GM12878 (cell line): ENCODE measurements at regions not wholly inside any gene's neighbourhood (a gene's known extent, or its start where the extent isn't known, plus 50 kb on each side); places are given as distances from the start of the nearest gene placed in this dataset.

Experiments used
- CREB1 ChIP-seq: IDR thresholded peaks from 2 replicates; pipeline ENCODE4 v1.6.1; 2012; ENCODE audit warnings: low read depth, mild to moderate bottlenecking, inconsistent platforms
- EP300 ChIP-seq, 2 experiments: fragments of 150-350 bp in 1 of 2; IDR thresholded peaks; 2 replicates each; pipeline ENCODE4 v1.6.1; 2011 to 2012; ENCODE audit warnings: low read depth in 2 of 2, low read length in 2 of 2, borderline replicate concordance in 1 of 2, improper control_type of control experiment in 1 of 2, inconsistent platforms in 1 of 2; ENCODE audit not compliant: control insufficient read depth in 1 of 2
- MXI1 ChIP-seq: fragments of 150-350 bp; IDR thresholded peaks from 2 replicates; pipeline ENCODE4 v1.6.1; 2011; ENCODE audit warnings: low read depth, mild to moderate bottlenecking, inconsistent platforms, low read length, improper control_type of control experiment
- POLR2A ChIP-seq: IDR thresholded peaks from 2 replicates; pipeline ENCODE4 v1.6.1; 2011; ENCODE audit warnings: low read depth, mild to moderate bottlenecking, low read length
- RELA ChIP-seq: fragments of 450-650 bp; IDR thresholded peaks from 2 replicates; pipeline ENCODE4 v1.8.0; 2014; ENCODE audit warnings: borderline replicate concordance; ENCODE audit not compliant: partially characterized antibody
- SUZ12 ChIP-seq: fragments of 200-600 bp; sonication (generic); IDR thresholded peaks from one replicate; pipeline ENCODE4 v1.6.1; 2018; ENCODE audit warnings: antibody characterized with exemption, mild to moderate bottlenecking; ENCODE audit not compliant: unreplicated experiment
- TBL1XR1 ChIP-seq: IDR thresholded peaks from 2 replicates; pipeline ENCODE4 v1.6.1; 2012; ENCODE audit warnings: low read depth, low read length, improper control_type of control experiment
- USF2 ChIP-seq: IDR thresholded peaks from 2 replicates; pipeline ENCODE4 v1.6.1; 2011; ENCODE audit warnings: low read depth, low read length, improper control_type of control experiment, borderline replicate concordance
- TF ChIP-seq, protein P1 (sequence below), 3 experiments: IDR thresholded peaks in 2 of 3; conservative IDR thresholded peaks in 1 of 3; 2 replicates each; pipeline ENCODE4 v1.5.1; 2011; ENCODE audit warnings: low read depth in 3 of 3, low read length in 3 of 3, mild to moderate bottlenecking in 3 of 3, control low read depth in 2 of 3, moderate library complexity in 2 of 3, inconsistent platforms in 1 of 3, mixed read lengths in 1 of 3; ENCODE audit not compliant: control insufficient read depth in 2 of 3, insufficient read depth in 1 of 3; ENCODE audit errors: extremely low read depth in 1 of 3

- TF ChIP-seq, protein P1, sequence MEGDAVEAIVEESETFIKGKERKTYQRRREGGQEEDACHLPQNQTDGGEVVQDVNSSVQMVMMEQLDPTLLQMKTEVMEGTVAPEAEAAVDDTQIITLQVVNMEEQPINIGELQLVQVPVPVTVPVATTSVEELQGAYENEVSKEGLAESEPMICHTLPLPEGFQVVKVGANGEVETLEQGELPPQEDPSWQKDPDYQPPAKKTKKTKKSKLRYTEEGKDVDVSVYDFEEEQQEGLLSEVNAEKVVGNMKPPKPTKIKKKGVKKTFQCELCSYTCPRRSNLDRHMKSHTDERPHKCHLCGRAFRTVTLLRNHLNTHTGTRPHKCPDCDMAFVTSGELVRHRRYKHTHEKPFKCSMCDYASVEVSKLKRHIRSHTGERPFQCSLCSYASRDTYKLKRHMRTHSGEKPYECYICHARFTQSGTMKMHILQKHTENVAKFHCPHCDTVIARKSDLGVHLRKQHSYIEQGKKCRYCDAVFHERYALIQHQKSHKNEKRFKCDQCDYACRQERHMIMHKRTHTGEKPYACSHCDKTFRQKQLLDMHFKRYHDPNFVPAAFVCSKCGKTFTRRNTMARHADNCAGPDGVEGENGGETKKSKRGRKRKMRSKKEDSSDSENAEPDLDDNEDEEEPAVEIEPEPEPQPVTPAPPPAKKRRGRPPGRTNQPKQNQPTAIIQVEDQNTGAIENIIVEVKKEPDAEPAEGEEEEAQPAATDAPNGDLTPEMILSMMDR (IDR thresholded peaks at IDR 0.05 in 2 of 3, conservative IDR thresholded peaks at IDR 0.05 in 1 of 3; ENCODE audit: control insufficient read depth in 2 of 3, extremely low read depth in 1 of 3, insufficient read depth in 1 of 3, low read depth in 3 of 3, low read length in 3 of 3): no peak
- TF ChIP-seq MXI1 (no peak), USF2 (no peak), POLR2A (no peak), RELA (no peak), EP300 (IDR thresholded peaks at IDR 0.05; ENCODE audit: borderline replicate concordance in 1 of 2, control insufficient read depth in 1 of 2, low read depth in 2 of 2, low read length in 2 of 2) (no peak), CREB1 (no peak), SUZ12 (no peak), TBL1XR1 (no peak)
Measured at GRCh38 chr3:137242836-137243400, 285.1 kb downstream of the IL20RB start.
